Trophoblast cell (in vitro differentiated cells and primary cell): ENCODE measurements at regions not wholly inside any gene's neighbourhood (a gene's known extent, or its start where the extent isn't known, plus 50 kb on each side); places are given as distances from the start of the nearest gene placed in this dataset.
A peak's percentile ranks its signal among the peaks of the same experiment; 100 is the strongest.

Experiments
- DNase-seq, 2 donors: peaks; one replicate each; pipeline ENCODE4 v3.0.0-alpha.2; 2016
- H2AFZ ChIP-seq: 2 replicates; pipeline ENCODE4 v1.6.1; 2013; ENCODE audit warnings: low read length, moderate library complexity, mild to moderate bottlenecking; ENCODE audit not compliant: insufficient read depth, poor library complexity
- H2AK5ac ChIP-seq: 2 replicates; pipeline ENCODE4 v1.6.1; 2013; ENCODE audit warnings: mild to moderate bottlenecking, low read length
- H2BK120ac ChIP-seq: 2 replicates; pipeline ENCODE4 v1.6.1; 2013; ENCODE audit warnings: low read length, mild to moderate bottlenecking, moderate library complexity; ENCODE audit not compliant: insufficient read depth, poor library complexity
- H2BK12ac ChIP-seq: 2 replicates; pipeline ENCODE4 v1.6.1; 2013; ENCODE audit warnings: mild to moderate bottlenecking, low read length, moderate library complexity
- H2BK5ac ChIP-seq: 2 replicates; pipeline ENCODE4 v1.6.1; 2013; ENCODE audit warnings: low read length, low read depth, moderate library complexity, mild to moderate bottlenecking; ENCODE audit not compliant: poor library complexity
- H3K14ac ChIP-seq: 2 replicates; pipeline ENCODE4 v1.6.1; 2013; ENCODE audit warnings: mild to moderate bottlenecking, low read length
- H3K18ac ChIP-seq: 2 replicates; pipeline ENCODE4 v1.6.1; 2013; ENCODE audit warnings: mild to moderate bottlenecking, low read length
- H3K23ac ChIP-seq: 2 replicates; pipeline ENCODE4 v1.6.1; 2013; ENCODE audit warnings: low read length
- H3K27ac ChIP-seq: 2 replicates; pipeline ENCODE4 v1.5.1; 2013; ENCODE audit warnings: low read depth, mild to moderate bottlenecking, inconsistent platforms, low read length, moderate library complexity
- H3K27me3 ChIP-seq: 2 replicates; pipeline ENCODE4 v1.6.1; 2013; ENCODE audit warnings: inconsistent platforms, mild to moderate bottlenecking, low read length, moderate library complexity; ENCODE audit not compliant: insufficient read depth
- H3K36me3 ChIP-seq, 2 experiments: 1 replicate in 1 of 2; 2 replicates in 1 of 2; pipeline ENCODE4 v1.6.1; 2013; ENCODE audit warnings: low read length in 2 of 2, mild to moderate bottlenecking in 2 of 2, moderate library complexity in 1 of 2; ENCODE audit not compliant: insufficient read depth in 2 of 2, control insufficient read depth in 1 of 2
- H3K4ac ChIP-seq: 2 replicates; pipeline ENCODE4 v1.6.1; 2013; ENCODE audit warnings: low read depth, mild to moderate bottlenecking, low read length, moderate library complexity
- H3K4me1 ChIP-seq, 2 experiments: 1 replicate in 1 of 2; 2 replicates in 1 of 2; pipeline ENCODE4 v1.6.1; 2013; ENCODE audit warnings: low read length in 2 of 2, mild to moderate bottlenecking in 2 of 2, moderate library complexity in 1 of 2; ENCODE audit not compliant: insufficient read depth in 2 of 2, control insufficient read depth in 1 of 2
- H3K4me2 ChIP-seq: 2 replicates; pipeline ENCODE4 v1.6.1; 2013; ENCODE audit warnings: inconsistent platforms, mild to moderate bottlenecking, low read length, moderate library complexity
- H3K4me3 ChIP-seq: 2 replicates; pipeline ENCODE4 v1.5.1; 2013; ENCODE audit warnings: mild to moderate bottlenecking, low read depth, low read length, inconsistent platforms
- H3K79me1 ChIP-seq: one replicate; pipeline ENCODE4 v1.6.1; 2013; ENCODE audit warnings: low read length
- H3K79me2 ChIP-seq: 2 replicates; pipeline ENCODE4 v1.6.1; 2013; ENCODE audit warnings: low read length, mild to moderate bottlenecking; ENCODE audit not compliant: control insufficient read depth, insufficient read depth, poor library complexity
- H3K9ac ChIP-seq: 2 replicates; pipeline ENCODE4 v1.6.1; 2013; ENCODE audit warnings: mild to moderate bottlenecking, low read length
- H3K9me3 ChIP-seq: 2 replicates; pipeline ENCODE4 v1.6.1; 2013; ENCODE audit warnings: low read depth, mild to moderate bottlenecking, control low read depth, inconsistent platforms, low read length; ENCODE audit not compliant: insufficient read depth
- H4K12ac ChIP-seq: 2 replicates; pipeline ENCODE4 v1.6.1; 2013; ENCODE audit warnings: low read depth, mild to moderate bottlenecking, low read length, moderate library complexity
- H4K8ac ChIP-seq: 2 replicates; pipeline ENCODE4 v1.6.1; 2013; ENCODE audit warnings: low read depth, mild to moderate bottlenecking, low read length, moderate library complexity
- H4K91ac ChIP-seq: one replicate; pipeline ENCODE4 v1.6.1; 2013; ENCODE audit warnings: low read depth, mild to moderate bottlenecking, low read length, moderate library complexity
- WGBS: extraction: QIAGEN DNeasy Blood & Tissue Kit; methylation state at CpG from one replicate; pipeline ENCODE4 v1.1.7; 2013; ENCODE audit warnings: missing lambda C conversion rate; ENCODE audit not compliant: insufficient read length, insufficient coverage; ENCODE audit errors: extremely low coverage; 5-methylcytosine and 5-hydroxymethylcytosine counted together

DNA sequence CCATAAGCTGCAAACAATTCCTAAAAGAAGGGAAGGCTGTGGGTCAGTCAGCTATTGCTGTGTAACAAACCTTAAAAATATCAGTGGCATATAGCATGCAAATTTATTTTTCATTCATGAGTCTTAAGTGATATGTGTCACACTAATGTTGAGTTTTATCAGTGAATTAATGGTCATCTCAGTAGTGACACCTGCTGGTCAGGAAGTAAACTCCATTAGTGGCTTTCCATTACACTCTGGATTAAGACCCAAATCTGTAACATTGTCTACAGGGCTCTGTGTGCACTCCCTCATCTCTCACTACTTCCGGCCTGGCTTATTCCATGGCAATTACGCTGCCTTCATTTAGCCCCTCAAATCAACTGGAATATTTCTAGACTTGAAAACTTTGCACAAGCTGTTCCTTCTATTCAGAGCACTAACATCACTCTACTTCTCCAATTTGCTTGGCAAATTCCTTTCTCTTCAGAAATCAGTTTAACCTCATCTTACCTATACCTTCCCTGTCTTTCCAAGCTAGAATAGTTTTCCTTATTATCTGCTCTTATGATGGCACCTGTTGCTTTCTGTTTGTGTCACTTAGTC lies 217.3 kb upstream of the TAPT1 start:
- H3K36me3 ChIP-seq: no peaks in the 10 kb centered on the region
- H3K4me1 ChIP-seq: no peaks in the 10 kb centered on the region
- H2BK120ac ChIP-seq: no peak overlapping the region
- no peak overlapping the region for H3K4me2 ChIP-seq
- H3K23ac ChIP-seq: no peak overlapping the region
- H4K8ac ChIP-seq: no peak overlapping the region
- peak; percentile 11 to 65 for DNase-seq
- no peak overlapping the region for H3K27ac ChIP-seq
- H3K18ac ChIP-seq: no peak overlapping the region
- WGBS: no CpG with 5 or more reads among the region's 2 CpGs
- no peaks in the 10 kb centered on the region for H3K79me2 ChIP-seq
- H3K4me3 ChIP-seq: no peak overlapping the region
- no peak overlapping the region for H2BK5ac ChIP-seq
- H2BK12ac ChIP-seq: no peak overlapping the region
- no peak overlapping the region for H4K12ac ChIP-seq
- no peak overlapping the region for H3K9ac ChIP-seq
- H2AFZ ChIP-seq: no peak overlapping the region
- H3K4ac ChIP-seq: no peak overlapping the region
- H3K14ac ChIP-seq: no peak overlapping the region
- H3K79me1 ChIP-seq: no peaks in the 10 kb centered on the region
- H3K9me3 ChIP-seq: no peaks in the 10 kb centered on the region
- no peak overlapping the region for H2AK5ac ChIP-seq
- H3K27me3 ChIP-seq: no peaks in the 10 kb centered on the region
- no peak overlapping the region for H4K91ac ChIP-seq

DNA sequence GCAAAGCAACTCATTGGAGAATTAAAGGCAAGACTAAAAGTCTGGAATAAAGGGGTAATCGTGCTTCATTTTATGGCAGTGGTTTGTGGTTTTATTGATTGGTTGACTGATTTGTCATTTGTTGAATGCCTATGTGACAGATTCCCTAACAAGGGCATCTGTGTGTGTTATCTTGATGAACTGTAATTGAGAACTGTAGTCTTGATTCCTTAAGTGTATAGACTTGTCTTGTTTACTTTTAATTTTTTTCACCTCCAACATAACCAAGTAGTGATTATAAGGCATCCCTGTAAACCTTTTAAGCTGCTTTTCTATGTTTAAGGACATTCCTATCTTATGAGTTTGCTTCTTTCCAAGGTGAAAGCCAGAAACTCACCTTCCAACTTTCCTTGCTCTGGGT lies 216.0 kb upstream of the TAPT1 start:
- no peak overlapping the region for H2BK12ac ChIP-seq
- H3K14ac ChIP-seq: no peak overlapping the region
- no peak overlapping the region for H3K18ac ChIP-seq
- H4K12ac ChIP-seq: no peak overlapping the region
- WGBS: no CpG with 5 or more reads among the region's 1 CpG
- H3K79me1 ChIP-seq: no peaks in the 10 kb centered on the region
- no peak overlapping the region for H2BK120ac ChIP-seq
- H2BK5ac ChIP-seq: no peak overlapping the region
- no peaks in the 10 kb centered on the region for H3K4me1 ChIP-seq
- no peak overlapping the region for H3K4me2 ChIP-seq
- H2AK5ac ChIP-seq: no peak overlapping the region
- H3K27ac ChIP-seq: no peak overlapping the region
- no peak overlapping the region for H2AFZ ChIP-seq
- H3K4me3 ChIP-seq: no peak overlapping the region
- no peaks in the 10 kb centered on the region for H3K79me2 ChIP-seq
- no peak overlapping the region for H3K23ac ChIP-seq
- no peak overlapping the region for H3K4ac ChIP-seq
- no peaks in the 10 kb centered on the region for H3K27me3 ChIP-seq
- no peaks in the 10 kb centered on the region for H3K36me3 ChIP-seq
- H3K9ac ChIP-seq: no peak overlapping the region
- H4K91ac ChIP-seq: no peak overlapping the region
- H4K8ac ChIP-seq: no peak overlapping the region
- DNase-seq: no peak
- H3K9me3 ChIP-seq: no peaks in the 10 kb centered on the region

DNA sequence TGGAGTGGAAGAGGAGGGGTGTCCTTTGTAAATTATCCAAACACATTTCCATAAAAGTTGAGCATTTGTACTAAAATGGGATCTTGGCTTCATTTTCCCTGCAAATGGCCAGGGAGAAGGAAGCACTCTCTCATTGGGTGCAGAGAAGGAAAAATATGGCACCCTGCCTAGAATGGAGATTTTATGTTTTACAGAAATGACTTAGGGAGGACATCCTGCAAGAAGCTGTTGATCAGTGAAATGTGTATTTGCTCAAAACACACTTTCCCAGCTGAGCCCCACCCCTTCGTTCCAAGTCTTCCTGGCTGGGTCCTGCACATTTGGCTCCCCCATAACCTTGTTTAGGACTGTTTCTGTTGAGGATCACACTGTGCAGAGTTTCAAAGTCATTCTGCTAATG lies 213.5 kb upstream of the TAPT1 start:
- WGBS: no CpG with 5 or more reads among the region's 1 CpG
- H3K9ac ChIP-seq: no peak overlapping the region
- H3K27ac ChIP-seq: no peak overlapping the region

DNA sequence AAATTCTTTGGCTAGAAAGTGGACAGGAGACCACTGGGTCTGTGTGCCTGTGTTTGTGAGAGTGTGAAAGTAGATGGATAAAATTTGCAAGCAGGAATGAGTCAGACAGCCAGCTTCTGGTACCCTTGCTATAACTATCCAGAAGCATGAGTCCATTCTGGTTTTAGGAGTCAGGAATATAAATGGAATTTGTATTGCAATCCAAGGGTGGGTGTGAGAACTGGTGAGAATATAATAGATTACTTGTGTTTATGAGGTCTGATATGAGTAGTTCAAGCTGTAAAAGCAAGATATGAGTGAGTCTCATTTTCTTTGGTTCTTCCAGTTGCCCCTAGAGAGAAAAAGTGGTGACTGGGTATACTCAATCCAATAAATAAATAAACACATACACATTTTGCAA lies 212.7 kb upstream of the TAPT1 start:
- Histone ChIP-seq H2BK120ac (no peak overlapping the region), H3K14ac (no peak overlapping the region), H3K23ac (no peak overlapping the region), H2AK5ac (no peak overlapping the region), H2AFZ (no peak overlapping the region), H3K4me2 (no peak overlapping the region), H3K4me3 (no peak overlapping the region), H2BK12ac (no peak overlapping the region), H3K4ac (no peak overlapping the region), H3K9me3 (no peaks in the 10 kb centered on the region), H3K79me2 (no peaks in the 10 kb centered on the region), H4K91ac (no peak overlapping the region), H3K4me1 (no peaks in the 10 kb centered on the region), H3K27me3 (no peaks in the 10 kb centered on the region), H4K12ac (no peak overlapping the region), H3K36me3 (no peaks in the 10 kb centered on the region), H3K9ac (no peak overlapping the region), H2BK5ac (no peak overlapping the region), H3K27ac (no peak overlapping the region), H3K79me1 (no peaks in the 10 kb centered on the region), H3K18ac (no peak overlapping the region), H4K8ac (no peak overlapping the region)
- no peak for DNase-seq

More for the DNA sequence above, 213.5 kb upstream of the TAPT1 start:
- no peak overlapping the region for H3K18ac ChIP-seq
- no peak overlapping the region for H2AK5ac ChIP-seq
- no peak overlapping the region for H3K14ac ChIP-seq
- no peak overlapping the region for H3K23ac ChIP-seq
- no peak overlapping the region for H3K4me3 ChIP-seq
- H4K12ac ChIP-seq: no peak overlapping the region
- no peak overlapping the region for H2BK12ac ChIP-seq
- no peaks in the 10 kb centered on the region for H3K27me3 ChIP-seq
- no peaks in the 10 kb centered on the region for H3K79me1 ChIP-seq
- H3K4me2 ChIP-seq: no peak overlapping the region
- no peaks in the 10 kb centered on the region for H3K9me3 ChIP-seq
- H3K4ac ChIP-seq: no peak overlapping the region
- no peak overlapping the region for H2AFZ ChIP-seq
- no peak for DNase-seq
- H2BK5ac ChIP-seq: no peak overlapping the region
- H3K79me2 ChIP-seq: no peaks in the 10 kb centered on the region
- no peak overlapping the region for H4K91ac ChIP-seq
- no peaks in the 10 kb centered on the region for H3K4me1 ChIP-seq
- no peak overlapping the region for H4K8ac ChIP-seq
- H3K36me3 ChIP-seq: no peaks in the 10 kb centered on the region
- no peak overlapping the region for H2BK120ac ChIP-seq
